SJSA1 (cell line): ENCODE measurements at regions not wholly inside any gene's neighbourhood (a gene's known extent, or its start where the extent isn't known, plus 50 kb on each side); places are given as distances from the start of the nearest gene placed in this dataset.

Source experiments
- DNase-seq, 2 experiments: peaks; one replicate each; pipeline ENCODE4 v3.0.0-alpha.2; 2015 to 2020; ENCODE audit warnings: low spot score in 2 of 2, low read depth in 1 of 2
- H3K27ac ChIP-seq: fragments of 250-450 bp; sonication (Bioruptor Pico); 2 replicates; pipeline ENCODE4 v1.5.1; 2020; ENCODE audit warnings: mild to moderate bottlenecking, moderate library complexity
- H3K27me3 ChIP-seq: fragments of 250-450 bp; sonication (Bioruptor Pico); replicated peaks from 2 replicates; pipeline ENCODE4 v1.5.1; 2020; ENCODE audit warnings: mild to moderate bottlenecking, moderate library complexity
- H3K36me3 ChIP-seq: fragments of 250-450 bp; sonication (Bioruptor Pico); 2 replicates; pipeline ENCODE4 v1.5.1; 2020; ENCODE audit warnings: mild to moderate bottlenecking
- H3K4me1 ChIP-seq: fragments of 250-450 bp; sonication (Bioruptor Pico); replicated peaks from 2 replicates; pipeline ENCODE4 v1.6.1; 2021; ENCODE audit warnings: mild to moderate bottlenecking
- H3K4me3 ChIP-seq: fragments of 250-450 bp; sonication (Bioruptor Pico); 2 replicates; pipeline ENCODE4 v1.5.1; 2020; ENCODE audit warnings: mild to moderate bottlenecking
- H3K9me3 ChIP-seq: fragments of 250-450 bp; sonication (Bioruptor Pico); replicated peaks from 2 replicates; pipeline ENCODE4 v1.5.1; 2020; ENCODE audit warnings: mild to moderate bottlenecking

DNA sequence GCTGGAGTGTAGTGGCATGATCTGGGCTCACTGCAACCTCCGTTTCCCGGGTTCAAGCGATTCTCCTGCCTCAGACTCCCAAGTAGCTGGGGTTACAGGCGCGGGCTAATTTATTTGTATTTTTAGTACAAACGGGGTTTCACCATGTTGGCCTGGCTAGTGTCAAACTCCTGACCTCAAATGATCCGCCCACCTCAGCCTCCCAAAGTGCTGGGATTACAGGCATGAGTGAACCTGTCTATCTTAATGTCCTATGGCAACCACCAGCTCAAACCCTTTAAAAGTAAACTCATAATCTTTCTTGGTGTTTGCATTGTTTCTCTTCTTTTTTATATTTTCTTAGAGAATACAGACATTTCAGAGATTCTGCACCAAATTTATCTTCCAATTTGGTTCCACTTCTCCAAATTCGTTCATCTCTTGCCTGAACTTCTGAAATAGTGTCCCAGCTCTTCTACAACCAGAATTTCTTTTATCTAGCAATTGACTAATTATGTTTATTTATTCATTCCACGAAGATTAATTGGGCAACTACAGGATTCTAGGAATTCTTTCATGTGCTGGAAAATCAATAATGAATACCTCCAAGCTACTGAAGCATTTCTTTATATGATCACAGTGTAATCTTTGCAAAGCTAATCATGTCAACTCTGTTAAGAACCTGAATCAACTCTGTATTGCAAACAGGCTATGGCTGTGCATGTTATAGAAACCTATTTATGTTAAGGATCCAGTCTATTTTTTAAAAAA is 60.0 kb upstream of the TYRP1 start:
- H3K4me3 ChIP-seq, result no peak overlapping the region
- H3K27me3 ChIP-seq, result no peaks in the 10 kb centered on the region
- no peaks in the 10 kb centered on the region for H3K9me3 ChIP-seq
- H3K36me3 ChIP-seq, result no peaks in the 10 kb centered on the region
- no peak for DNase-seq
- no peaks in the 10 kb centered on the region for H3K4me1 ChIP-seq
- H3K27ac ChIP-seq, result no peak overlapping the region

GRCh38 chr9:12640016-12640587 is 53.1 kb upstream of the TYRP1 start:
- Histone ChIP-seq H3K4me3 (no peak overlapping the region), H3K27ac (no peak overlapping the region), H3K27me3 (no peaks in the 10 kb centered on the region), H3K9me3 (no peaks in the 10 kb centered on the region), H3K4me1 (no peaks in the 10 kb centered on the region), H3K36me3 (no peaks in the 10 kb centered on the region)
- peak in 1 of 2 experiments; percentile 1 for DNase-seq

GRCh38 chr9:12640866-12641636 is 52.1 kb upstream of the TYRP1 start:
- DNase-seq, result no peak
- no peaks in the 10 kb centered on the region for H3K9me3 ChIP-seq
- H3K4me3 ChIP-seq, result no peak overlapping the region
- H3K27me3 ChIP-seq, result no peaks in the 10 kb centered on the region
- no peaks in the 10 kb centered on the region for H3K4me1 ChIP-seq
- no peak overlapping the region for H3K27ac ChIP-seq
- no peaks in the 10 kb centered on the region for H3K36me3 ChIP-seq
